Smooth muscle cell (in vitro differentiated cells): ENCODE measurements at regions not wholly inside any gene's neighbourhood (a gene's known extent, or its start where the extent isn't known, plus 50 kb on each side); places are given as distances from the start of the nearest gene placed in this dataset.
"Not testable (repeated sequence)": the region's sequence is repeated elsewhere in the genome, so short reads cannot be mapped to it uniquely, and the experiment has no call there.

Experiments used
- DNase-seq: peaks from one replicate; lab custom pipeline; 2025; ENCODE audit not compliant: unreplicated experiment; lab: John Stamatoyannopoulos, UW
- H2AFZ ChIP-seq: fragments of 200-600 bp; sonication (generic); 2 replicates; pipeline ENCODE4 v1.6.0; 2016; ENCODE audit warnings: antibody characterized with exemption, low read depth, mild to moderate bottlenecking
- H3F3A ChIP-seq: fragments of 200-600 bp; sonication (generic); 2 replicates; pipeline ENCODE4 v1.6.0; 2017; ENCODE audit warnings: antibody characterized with exemption, low read depth
- H3K27ac ChIP-seq: fragments of 200-600 bp; sonication (generic); 2 replicates; pipeline ENCODE4 v1.5.1; 2016; ENCODE audit warnings: low read depth, mild to moderate bottlenecking
- H3K27me3 ChIP-seq: fragments of 200-600 bp; sonication (generic); 2 replicates; pipeline ENCODE4 v1.6.1; 2016; ENCODE audit warnings: low read depth, mild to moderate bottlenecking
- H3K36me3 ChIP-seq: fragments of 200-600 bp; sonication (generic); 2 replicates; pipeline ENCODE4 v1.5.1; 2016; ENCODE audit warnings: low read depth
- H3K4me1 ChIP-seq: fragments of 200-600 bp; sonication (generic); 2 replicates; pipeline ENCODE4 v1.5.1; 2016; ENCODE audit warnings: low read depth
- H3K4me2 ChIP-seq: fragments of 200-600 bp; sonication (generic); 2 replicates; pipeline ENCODE4 v1.6.0; 2016; ENCODE audit warnings: mild to moderate bottlenecking
- H3K4me3 ChIP-seq: fragments of 200-600 bp; sonication (generic); 2 replicates; pipeline ENCODE4 v1.5.1; 2016; ENCODE audit warnings: mild to moderate bottlenecking
- H3K79me2 ChIP-seq: fragments of 200-600 bp; sonication (generic); 2 replicates; pipeline ENCODE4 v1.6.0; 2016; ENCODE audit warnings: low read depth, mild to moderate bottlenecking
- H3K9ac ChIP-seq: fragments of 200-600 bp; sonication (generic); 2 replicates; pipeline ENCODE4 v1.6.0; 2016; ENCODE audit warnings: low read depth
- H3K9me3 ChIP-seq: fragments of 200-600 bp; sonication (generic); replicated peaks from 2 replicates; pipeline ENCODE4 v1.5.1; 2016; ENCODE audit warnings: low read depth
- H4K20me1 ChIP-seq: fragments of 200-600 bp; sonication (generic); 2 replicates; pipeline ENCODE4 v1.6.0; 2016; ENCODE audit warnings: low read depth
- WGBS: methylation state at CpG from one replicate; pipeline ENCODE4 v1.1.7; 2016; ENCODE audit warnings: low lambda C conversion rate; 5-methylcytosine and 5-hydroxymethylcytosine counted together
- TF ChIP-seq, protein P1 (sequence below): fragments of 200-600 bp; sonication (generic); IDR thresholded peaks from 2 replicates; pipeline ENCODE4 v1.5.1; 2017; ENCODE audit warnings: borderline replicate concordance, mild to moderate bottlenecking, antibody characterized with exemption; ENCODE audit not compliant: insufficient read depth, poor library complexity, severe bottlenecking

DNA sequence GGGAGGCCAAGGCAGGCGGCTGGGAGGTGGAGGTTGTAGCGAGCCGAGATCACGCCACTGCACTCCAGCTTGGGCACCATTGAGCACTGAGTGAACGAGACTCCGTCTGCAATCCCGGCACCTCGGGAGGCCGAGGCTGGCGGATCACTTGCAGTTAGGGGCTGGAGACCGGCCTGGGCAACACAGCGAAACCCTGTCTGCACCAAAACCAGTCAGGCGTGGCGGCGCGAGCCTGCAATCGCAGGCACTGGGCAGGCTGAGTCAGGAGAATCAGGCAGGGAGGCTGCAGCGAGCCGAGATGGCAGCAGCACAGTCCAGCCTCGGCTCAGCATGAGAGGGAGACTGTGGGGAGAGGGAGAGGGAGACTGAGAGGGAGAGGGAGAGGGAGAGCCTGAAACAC is 126.0 kb upstream of the PTPRG start:
- 95% methylated on average over 20 of the region's 20 CpGs for WGBS
- H3K9me3 ChIP-seq, H2AFZ ChIP-seq, H3K79me2 ChIP-seq, H3K4me2 ChIP-seq, H3K36me3 ChIP-seq, H3F3A ChIP-seq, H3K9ac ChIP-seq, H3K27ac ChIP-seq, H3K4me1 ChIP-seq, H3K27me3 ChIP-seq, DNase-seq, H3K4me3 ChIP-seq, H4K20me1 ChIP-seq: not testable (repeated sequence)

DNA sequence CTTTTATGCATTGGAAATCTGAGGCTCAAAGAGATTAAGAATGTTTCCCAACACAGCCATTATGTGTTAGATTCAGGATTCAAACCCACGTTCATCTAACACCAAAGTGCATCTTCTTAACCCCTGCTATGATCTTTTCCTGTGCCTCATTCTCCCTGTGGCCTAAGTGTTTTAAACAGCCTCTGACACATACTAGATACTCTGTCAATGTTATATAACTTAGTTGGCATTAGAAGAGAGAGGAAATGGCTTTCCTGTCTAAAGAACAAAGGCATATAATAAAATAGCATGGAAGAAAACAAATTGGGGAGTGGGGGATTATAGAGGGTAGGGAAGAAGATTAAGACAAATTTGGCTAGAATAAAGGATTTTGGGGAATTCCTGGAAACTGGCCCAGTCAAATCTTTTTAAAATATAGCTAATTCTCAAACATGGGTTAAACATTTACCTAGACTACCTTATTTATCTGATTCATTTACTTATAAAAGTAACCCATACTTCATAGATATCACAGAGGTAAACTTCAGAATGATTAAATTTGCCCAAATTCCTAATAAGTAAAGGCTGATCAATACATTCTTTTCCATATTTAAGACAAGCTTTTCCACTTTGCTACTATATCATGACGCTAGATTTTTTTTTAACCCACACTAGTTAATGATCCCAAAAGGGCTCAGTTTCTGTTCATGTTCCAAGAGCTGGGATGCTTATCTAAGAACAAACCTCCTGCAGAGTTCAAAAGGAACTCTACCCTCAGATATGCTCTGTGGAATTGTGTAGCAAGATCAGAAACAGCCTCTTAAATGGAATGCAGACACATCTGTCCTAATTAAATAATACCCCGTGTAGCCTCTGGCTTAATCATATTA is 122.9 kb upstream of the PTPRG start:
- WGBS = 72% methylated on average over 3 of the region's 3 CpGs
- Histone ChIP-seq H3K36me3 (no peaks in the 10 kb centered on the region), H3K4me1 (no peaks in the 10 kb centered on the region), H2AFZ (no peak overlapping the region), H3K9me3 (no peaks in the 10 kb centered on the region), H3F3A (no peaks in the 10 kb centered on the region), H3K9ac (no peak overlapping the region), H3K79me2 (no peaks in the 10 kb centered on the region), H3K4me3 (no peak overlapping the region), H3K4me2 (no peak overlapping the region), H4K20me1 (no peaks in the 10 kb centered on the region), H3K27me3 (no peaks in the 10 kb centered on the region), H3K27ac (no peak overlapping the region)
- DNase-seq = no peak
- TF ChIP-seq, protein P1, sequence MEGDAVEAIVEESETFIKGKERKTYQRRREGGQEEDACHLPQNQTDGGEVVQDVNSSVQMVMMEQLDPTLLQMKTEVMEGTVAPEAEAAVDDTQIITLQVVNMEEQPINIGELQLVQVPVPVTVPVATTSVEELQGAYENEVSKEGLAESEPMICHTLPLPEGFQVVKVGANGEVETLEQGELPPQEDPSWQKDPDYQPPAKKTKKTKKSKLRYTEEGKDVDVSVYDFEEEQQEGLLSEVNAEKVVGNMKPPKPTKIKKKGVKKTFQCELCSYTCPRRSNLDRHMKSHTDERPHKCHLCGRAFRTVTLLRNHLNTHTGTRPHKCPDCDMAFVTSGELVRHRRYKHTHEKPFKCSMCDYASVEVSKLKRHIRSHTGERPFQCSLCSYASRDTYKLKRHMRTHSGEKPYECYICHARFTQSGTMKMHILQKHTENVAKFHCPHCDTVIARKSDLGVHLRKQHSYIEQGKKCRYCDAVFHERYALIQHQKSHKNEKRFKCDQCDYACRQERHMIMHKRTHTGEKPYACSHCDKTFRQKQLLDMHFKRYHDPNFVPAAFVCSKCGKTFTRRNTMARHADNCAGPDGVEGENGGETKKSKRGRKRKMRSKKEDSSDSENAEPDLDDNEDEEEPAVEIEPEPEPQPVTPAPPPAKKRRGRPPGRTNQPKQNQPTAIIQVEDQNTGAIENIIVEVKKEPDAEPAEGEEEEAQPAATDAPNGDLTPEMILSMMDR = no peak

DNA sequence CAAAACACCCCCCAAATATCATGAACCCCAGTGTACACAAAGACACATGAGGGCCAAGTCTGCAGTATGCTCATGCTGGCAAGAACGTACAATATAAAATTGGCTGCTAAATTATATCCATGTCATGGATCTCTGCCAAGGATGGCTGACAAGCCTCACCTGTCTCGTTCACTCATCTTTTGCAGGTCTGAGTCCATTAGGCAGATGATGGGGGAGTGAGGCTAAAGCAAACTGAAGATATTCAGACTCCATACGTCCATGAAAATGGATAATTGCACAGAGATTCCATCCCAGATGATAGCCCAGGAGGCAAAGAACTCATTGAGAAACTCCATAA is 122.3 kb upstream of the PTPRG start:
- no peaks in the 10 kb centered on the region for H3K9me3 ChIP-seq
- no peaks in the 10 kb centered on the region for H3K4me1 ChIP-seq
- TF ChIP-seq, protein P1 = no peak
- DNase-seq = no peak
- H3K79me2 ChIP-seq = no peaks in the 10 kb centered on the region
- no peaks in the 10 kb centered on the region for H3K27me3 ChIP-seq
- H3K4me3 ChIP-seq = no peak overlapping the region
- H3K9ac ChIP-seq = no peak overlapping the region
- H4K20me1 ChIP-seq = no peaks in the 10 kb centered on the region
- no peak overlapping the region for H2AFZ ChIP-seq
- 84% methylated on average over 3 of the region's 3 CpGs for WGBS
- no peaks in the 10 kb centered on the region for H3F3A ChIP-seq
- no peak overlapping the region for H3K27ac ChIP-seq
- H3K36me3 ChIP-seq = no peaks in the 10 kb centered on the region
- no peak overlapping the region for H3K4me2 ChIP-seq

DNA sequence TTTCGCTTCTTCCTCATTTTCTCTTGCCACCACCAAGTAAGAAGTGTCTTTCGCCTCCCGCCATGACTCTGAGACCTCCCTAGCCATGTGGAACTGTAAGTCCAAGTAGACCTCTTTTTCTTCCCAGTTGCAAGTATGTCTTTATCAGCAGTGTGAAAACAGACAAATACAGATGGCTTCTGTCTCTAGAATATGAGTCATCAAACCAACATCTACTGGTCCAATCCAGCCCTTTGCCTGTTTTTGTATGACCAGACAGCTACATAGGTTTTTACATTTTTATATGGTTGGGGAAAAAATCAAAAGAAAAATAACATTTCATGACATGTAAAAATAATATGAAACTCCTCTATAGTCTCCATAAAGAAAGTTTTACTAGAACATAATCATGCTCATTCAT is 118.7 kb upstream of the PTPRG start:
- DNase-seq = no peak
- no peak overlapping the region for H2AFZ ChIP-seq
- H3K27me3 ChIP-seq = no peaks in the 10 kb centered on the region
- TF ChIP-seq, protein P1 = no peak
- no peaks in the 10 kb centered on the region for H3K4me1 ChIP-seq
- no peaks in the 10 kb centered on the region for H4K20me1 ChIP-seq
- H3K9me3 ChIP-seq = no peaks in the 10 kb centered on the region
- H3K36me3 ChIP-seq = no peaks in the 10 kb centered on the region
- no peak overlapping the region for H3K4me2 ChIP-seq
- H3K4me3 ChIP-seq = no peak overlapping the region
- H3F3A ChIP-seq = no peaks in the 10 kb centered on the region
- H3K9ac ChIP-seq = no peak overlapping the region
- H3K79me2 ChIP-seq = no peaks in the 10 kb centered on the region
- no peak overlapping the region for H3K27ac ChIP-seq
- 81% methylated on average over 3 of the region's 3 CpGs for WGBS
